ENCODE measurements at regions not wholly inside any gene's neighbourhood (a gene's known extent, or its start where the extent isn't known, plus 50 kb on each side); places are given as distances from the start of the nearest gene placed in this dataset.

DNA sequence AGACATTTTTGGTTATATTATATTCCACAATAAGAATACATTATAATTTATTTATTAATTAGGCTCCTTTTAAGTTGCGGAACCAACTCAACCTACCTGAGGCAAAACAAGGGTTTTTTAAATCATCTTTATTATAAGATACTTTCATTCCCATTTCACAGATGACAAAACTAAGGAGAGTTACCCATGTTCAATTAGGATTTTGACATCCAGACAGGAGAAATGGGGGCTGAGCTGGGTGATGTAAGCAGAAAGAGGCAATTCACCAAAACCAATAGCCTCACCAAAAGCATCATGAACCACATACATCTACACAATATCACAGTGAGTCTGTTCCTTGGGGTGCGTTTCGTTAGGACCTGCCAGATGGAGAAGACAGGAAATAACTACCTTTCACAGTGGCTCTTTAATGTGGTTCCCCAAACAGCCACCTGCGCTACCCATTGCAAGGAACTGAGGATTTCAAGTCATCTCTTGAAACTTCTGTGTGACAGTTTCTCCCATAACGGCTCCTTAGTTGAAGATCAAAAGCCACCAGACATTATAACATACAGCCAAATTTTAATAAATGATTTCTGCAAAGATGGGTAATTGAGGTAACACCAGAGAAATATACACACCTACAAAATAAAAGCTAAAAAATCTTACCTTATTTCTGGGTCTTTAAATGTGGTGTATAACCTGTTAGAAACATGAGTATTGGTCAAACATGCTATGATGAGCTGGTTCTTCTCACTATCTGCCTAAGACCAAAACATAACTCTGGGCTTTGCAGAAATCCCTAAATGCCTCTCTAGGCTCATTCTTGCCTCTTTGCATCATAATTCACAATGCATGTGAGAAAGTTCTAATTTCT lies 190.6 kb upstream of the LEF1 start:
- H3K36me3 ChIP-seq, result no peaks in the 10 kb centered on the region
- no peak overlapping the region for H3K4me3 ChIP-seq
- peaks cover 0 to 10% (median 0%) of the 10 kb centered on the region in 7 donors for H3K27me3 ChIP-seq (replicated peaks in 1 of 7)
- TF ChIP-seq POLR2AphosphoS5 (IDR thresholded peaks at IDR 0.05) (no peak), POLR2A (IDR thresholded peaks at IDR 0.05) (no peak)
- TF ChIP-seq, protein P1, sequence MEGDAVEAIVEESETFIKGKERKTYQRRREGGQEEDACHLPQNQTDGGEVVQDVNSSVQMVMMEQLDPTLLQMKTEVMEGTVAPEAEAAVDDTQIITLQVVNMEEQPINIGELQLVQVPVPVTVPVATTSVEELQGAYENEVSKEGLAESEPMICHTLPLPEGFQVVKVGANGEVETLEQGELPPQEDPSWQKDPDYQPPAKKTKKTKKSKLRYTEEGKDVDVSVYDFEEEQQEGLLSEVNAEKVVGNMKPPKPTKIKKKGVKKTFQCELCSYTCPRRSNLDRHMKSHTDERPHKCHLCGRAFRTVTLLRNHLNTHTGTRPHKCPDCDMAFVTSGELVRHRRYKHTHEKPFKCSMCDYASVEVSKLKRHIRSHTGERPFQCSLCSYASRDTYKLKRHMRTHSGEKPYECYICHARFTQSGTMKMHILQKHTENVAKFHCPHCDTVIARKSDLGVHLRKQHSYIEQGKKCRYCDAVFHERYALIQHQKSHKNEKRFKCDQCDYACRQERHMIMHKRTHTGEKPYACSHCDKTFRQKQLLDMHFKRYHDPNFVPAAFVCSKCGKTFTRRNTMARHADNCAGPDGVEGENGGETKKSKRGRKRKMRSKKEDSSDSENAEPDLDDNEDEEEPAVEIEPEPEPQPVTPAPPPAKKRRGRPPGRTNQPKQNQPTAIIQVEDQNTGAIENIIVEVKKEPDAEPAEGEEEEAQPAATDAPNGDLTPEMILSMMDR (IDR thresholded peaks at IDR 0.05 in 8 of 11, conservative IDR thresholded peaks at IDR 0.05 in 3 of 11), result no peak
- H3K27ac ChIP-seq, result no peak overlapping the region
- intact Hi-C loops (cut with DNase I; ENCODE audit: low total_unique reads), result no loop called here
- WGBS, 5 donors, result 52 to 75% (median 64%) methylated on average over 5 of the region's 5 CpGs
- H3K9me3 ChIP-seq, result no peaks in the 10 kb centered on the region
- peaks cover 0 to 11% (median 2%) of the 10 kb centered on the region in 6 donors for H3K4me1 ChIP-seq
- DNase-seq, result no peak

DNA sequence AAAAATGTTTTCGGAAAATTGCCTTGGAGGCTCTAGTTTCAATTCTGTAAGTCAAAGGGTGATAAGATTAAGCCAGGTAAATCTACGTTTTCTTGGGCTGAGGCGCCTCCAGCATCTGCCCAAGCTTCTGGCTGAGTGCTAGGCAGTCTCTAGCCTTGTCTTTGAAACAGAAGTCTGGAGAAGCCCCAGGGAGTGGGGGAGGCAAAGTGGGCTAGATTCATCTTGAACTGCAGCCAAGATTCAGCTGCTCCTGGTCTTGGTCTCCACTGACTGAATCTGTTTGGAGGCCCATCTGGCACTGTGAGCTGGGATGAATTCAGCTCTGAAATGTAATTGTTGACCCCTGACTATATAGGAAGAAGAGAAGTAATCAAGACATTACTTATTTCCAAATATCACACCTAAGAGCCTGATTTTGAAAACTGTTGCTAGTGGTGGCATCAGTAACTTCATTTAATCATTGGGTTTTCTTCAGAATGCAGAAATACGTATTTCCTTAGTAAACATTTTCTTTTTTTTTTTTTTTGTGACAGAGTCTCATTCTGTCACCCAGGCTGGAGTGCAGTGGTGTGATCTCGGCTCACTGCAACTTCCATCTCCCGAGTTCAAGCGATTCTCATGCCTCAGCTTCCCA lies 187.3 kb upstream of the LEF1 start:
- TF ChIP-seq POLR2AphosphoS5 (IDR thresholded peaks at IDR 0.05), result no peak
- TF ChIP-seq, protein P1 (IDR thresholded peaks at IDR 0.05 in 8 of 11, conservative IDR thresholded peaks at IDR 0.05 in 3 of 11), result no peak
- TF ChIP-seq POLR2A (IDR thresholded peaks at IDR 0.05), result no peak
- Histone ChIP-seq H3K27ac (peak overlapping the region in 5 of 8 donors; percentile 16 to 72 (median 47)), H3K27me3 (replicated peaks in 1 of 7) (peaks cover 0 to 10% (median 0%) of the 10 kb centered on the region in 7 donors), H3K4me3 (no peak overlapping the region), H3K4me1 (peaks cover 0 to 10% (median 2%) of the 10 kb centered on the region in 6 donors), H3K36me3 (no peaks in the 10 kb centered on the region), H3K9me3 (no peaks in the 10 kb centered on the region)
- DNase-seq, result no peak
- 76 to 89% (median 87%) methylated on average over 7 of the region's 7 CpGs for WGBS, 5 donors
- intact Hi-C loops (cut with DNase I; ENCODE audit: low total_unique reads), result no loop called here

DNA sequence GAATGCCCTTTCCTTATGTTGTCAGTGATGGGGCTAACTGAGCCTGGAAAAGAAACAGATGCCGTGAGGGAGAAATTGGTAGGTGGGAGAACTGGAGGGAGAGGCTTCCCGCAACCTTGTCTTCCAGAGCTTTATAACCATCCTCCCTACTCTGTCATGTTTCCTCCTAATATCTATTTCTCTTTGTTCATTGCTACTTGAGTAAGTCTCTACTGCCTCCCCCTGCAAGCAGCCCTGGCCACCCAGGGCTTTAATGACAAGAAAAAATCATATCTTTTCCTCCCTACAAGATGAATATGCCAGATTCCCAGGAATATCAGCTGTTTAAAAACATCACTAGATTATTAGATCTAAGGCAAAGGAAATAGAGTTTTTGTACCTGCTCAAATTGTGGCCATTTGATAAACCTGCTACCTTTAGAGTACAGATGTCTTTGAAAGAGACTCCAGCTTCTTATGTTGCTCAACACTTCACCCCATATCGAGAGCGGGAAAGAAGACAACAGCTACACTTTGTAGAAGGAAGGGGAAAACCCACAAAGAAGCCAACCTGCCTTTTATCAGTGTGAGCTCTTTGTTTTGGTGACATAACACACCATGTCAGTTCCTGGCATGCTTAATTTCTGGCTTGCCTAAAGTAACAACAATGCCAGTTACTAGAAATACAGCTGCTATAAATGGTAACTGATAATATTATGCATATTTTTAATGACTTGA lies 186.6 kb upstream of the LEF1 start:
- H3K27ac ChIP-seq, result peak overlapping the region in 3 of 8 donors; percentile 43 to 72 (median 59)
- no peak overlapping the region for H3K4me3 ChIP-seq
- no peak for DNase-seq

More for the DNA sequence above, 186.6 kb upstream of the LEF1 start:
- intact Hi-C loops (cut with DNase I; ENCODE audit: low total_unique reads), result no loop called here
- no peaks in the 10 kb centered on the region for H3K9me3 ChIP-seq
- no peak for TF ChIP-seq POLR2A (IDR thresholded peaks at IDR 0.05)
- TF ChIP-seq POLR2AphosphoS5 (IDR thresholded peaks at IDR 0.05), result no peak
- TF ChIP-seq, protein P1 (IDR thresholded peaks at IDR 0.05 in 8 of 11, conservative IDR thresholded peaks at IDR 0.05 in 3 of 11), result no peak
- H3K36me3 ChIP-seq, result no peaks in the 10 kb centered on the region
- H3K4me1 ChIP-seq, result peaks cover 0 to 4% (median 0%) of the 10 kb centered on the region in 6 donors
- peaks cover 0 to 8% (median 0%) of the 10 kb centered on the region in 7 donors for H3K27me3 ChIP-seq (replicated peaks in 1 of 7)
- 44 to 65% (median 50%) methylated on average over 4 of the region's 4 CpGs for WGBS, 5 donors
